Upper lobe of left lung (tissue), 6 donors: ENCODE measurements at regions not wholly inside any gene's neighbourhood (a gene's known extent, or its start where the extent isn't known, plus 50 kb on each side); places are given as distances from the start of the nearest gene placed in this dataset.

ENCODE experiments used
- ATAC-seq, 2 donors: fragments of 200-7000 bp; cut with Tn5 transposase; one replicate each; pipeline ENCODE4 v1.9.1; 2022; ENCODE audit warnings: mild to moderate bottlenecking in 2 of 2, moderate library complexity in 2 of 2; ENCODE audit not compliant: low FRiP score in 2 of 2
- DNase-seq, 2 donors: peaks; one replicate each; pipeline ENCODE4 v3.0.0-alpha.2; 2019 to 2020
- H3K27ac ChIP-seq, 4 donors: fragments of 200-600 bp; sonication (generic); one replicate each; pipeline ENCODE4 v1.5.1; 2016 to 2019
- H3K27me3 ChIP-seq, 4 donors: fragments of 200-600 bp; sonication (generic); one replicate each; pipeline ENCODE4 v1.5.1; 2017 to 2019
- H3K36me3 ChIP-seq, 4 donors: fragments of 200-600 bp; sonication (generic); one replicate each; pipeline ENCODE4 v1.5.1; 2016 to 2019
- H3K4me1 ChIP-seq, 4 donors: fragments of 200-600 bp; sonication (generic); one replicate each; pipeline ENCODE4 v1.5.1; 2018 to 2019
- H3K4me3 ChIP-seq, 4 donors: fragments of 200-600 bp; sonication (generic); one replicate each; pipeline ENCODE4 v1.5.1; 2017 to 2019; ENCODE audit warnings: mild to moderate bottlenecking in 2 of 4, moderate library complexity in 1 of 4
- H3K9me3 ChIP-seq, 4 donors: fragments of 200-600 bp; sonication (generic); one replicate each; pipeline ENCODE4 v1.5.1; 2018 to 2019
- CTCF ChIP-seq, 6 experiments: fragments of 450-650 bp in 4 of 6; fragments of 200-600 bp in 2 of 6; sonication (generic) in 2 of 6; IDR thresholded peaks; one replicate each; pipeline ENCODE4 v1.5.1; 2016 to 2019; ENCODE audit warnings: antibody characterized with exemption in 6 of 6
- EP300 ChIP-seq, 4 donors: sonication (generic); formaldehyde crosslinking; IDR thresholded peaks; one replicate each; pipeline ENCODE4 v1.5.1; 2017; ENCODE audit warnings: antibody characterized with exemption in 4 of 4, control low read depth in 2 of 4
- POLR2A ChIP-seq, 4 donors: fragments of 450-650 bp; IDR thresholded peaks; one replicate each; pipeline ENCODE4 v1.5.1; 2016 to 2017; ENCODE audit warnings: antibody characterized with exemption in 4 of 4, mild to moderate bottlenecking in 2 of 4
- POLR2AphosphoS5 ChIP-seq, 2 donors: sonication (generic); formaldehyde crosslinking; IDR thresholded peaks; one replicate each; pipeline ENCODE4 v1.5.1; 2017; ENCODE audit warnings: antibody characterized with exemption in 2 of 2
- WGBS, 2 donors: methylation state at CpG; one replicate each; pipeline ENCODE4 v1.1.5; 2017 to 2018; 5-methylcytosine and 5-hydroxymethylcytosine counted together
- donor health status: DM: no; HTN: no; CAD: no; lungs with moderate emphysema.
- donor health status: DM: no; HTN: yes; CAD: no; lungs with severe emphysema.

GRCh38 chr17:74089869-74090464 lies 113.5 kb upstream of the RPL38 start:
- ATAC-seq: peak in 1 of 2 donors; percentile 35

GRCh38 chr17:74094651-74095050 lies 108.8 kb upstream of the RPL38 start:
- ATAC-seq (no peak), DNase-seq (no peak)
- Histone ChIP-seq H3K4me3 (no peak overlapping the region), H3K27ac (no peak overlapping the region), H3K36me3 (no peaks in the 10 kb centered on the region), H3K27me3 (no peaks in the 10 kb centered on the region), H3K9me3 (peaks cover 0 to 10% (median 2%) of the 10 kb centered on the region in 4 donors), H3K4me1 (no peaks in the 10 kb centered on the region)
- TF ChIP-seq POLR2AphosphoS5 (IDR thresholded peaks at IDR 0.05) (no peak), EP300 (IDR thresholded peaks at IDR 0.05) (no peak), POLR2A (IDR thresholded peaks at IDR 0.05) (no peak), CTCF (IDR thresholded peaks at IDR 0.05) (no peak)

More at GRCh38 chr17:74089869-74090464, 113.5 kb upstream of the RPL38 start:
- no peak overlapping the region for H3K4me3 ChIP-seq
- 21 to 33% methylated on average over 4 of the region's 4 CpGs for WGBS, 2 donors
- no peak for TF ChIP-seq POLR2A (IDR thresholded peaks at IDR 0.05)
- peak in 5 of 6 experiments; percentile 17 to 43 (median 36) for TF ChIP-seq CTCF (IDR thresholded peaks at IDR 0.05)
- TF ChIP-seq EP300 (IDR thresholded peaks at IDR 0.05): no peak
- TF ChIP-seq POLR2AphosphoS5 (IDR thresholded peaks at IDR 0.05): no peak
- peaks cover 0 to 11% (median 5%) of the 10 kb centered on the region in 4 donors for H3K9me3 ChIP-seq
- H3K27me3 ChIP-seq: no peaks in the 10 kb centered on the region
- peak in 1 of 2 donors; percentile 37 for DNase-seq
- H3K27ac ChIP-seq: no peak overlapping the region
- no peaks in the 10 kb centered on the region for H3K36me3 ChIP-seq
- no peaks in the 10 kb centered on the region for H3K4me1 ChIP-seq

- WGBS, 2 donors: 60 to 64% methylated on average over 5 of the region's 5 CpGs
- ATAC-seq: no peak
- no peaks in the 10 kb centered on the region for H3K4me1 ChIP-seq
Measured at GRCh38 chr17:74096456-74096855, 107.0 kb upstream of the RPL38 start.

GRCh38 chr17:74097450-74098135 lies 105.9 kb upstream of the RPL38 start:
- no peak for TF ChIP-seq CTCF (IDR thresholded peaks at IDR 0.05)
- no peak for TF ChIP-seq POLR2AphosphoS5 (IDR thresholded peaks at IDR 0.05)
- TF ChIP-seq EP300 (IDR thresholded peaks at IDR 0.05): no peak
- no peak for TF ChIP-seq POLR2A (IDR thresholded peaks at IDR 0.05)
- 63 to 79% methylated on average over 14 of the region's 14 CpGs for WGBS, 2 donors
- no peaks in the 10 kb centered on the region for H3K9me3 ChIP-seq
- ATAC-seq: no peak
- H3K27ac ChIP-seq: no peak overlapping the region
- H3K36me3 ChIP-seq: no peaks in the 10 kb centered on the region
- no peak for DNase-seq
- no peaks in the 10 kb centered on the region for H3K4me1 ChIP-seq
- no peaks in the 10 kb centered on the region for H3K27me3 ChIP-seq
- H3K4me3 ChIP-seq: no peak overlapping the region

More at GRCh38 chr17:74096456-74096855, 107.0 kb upstream of the RPL38 start:
- Histone ChIP-seq H3K27ac (no peak overlapping the region), H3K9me3 (peaks cover 0 to 4% (median 0%) of the 10 kb centered on the region in 4 donors), H3K36me3 (no peaks in the 10 kb centered on the region), H3K4me3 (no peak overlapping the region), H3K27me3 (no peaks in the 10 kb centered on the region)
- DNase-seq: no peak
- TF ChIP-seq EP300 (IDR thresholded peaks at IDR 0.05) (no peak), CTCF (IDR thresholded peaks at IDR 0.05) (no peak), POLR2A (IDR thresholded peaks at IDR 0.05) (no peak), POLR2AphosphoS5 (IDR thresholded peaks at IDR 0.05) (no peak)
